MG63 (cell line): ENCODE measurements at regions not wholly inside any gene's neighbourhood (a gene's known extent, or its start where the extent isn't known, plus 50 kb on each side); places are given as distances from the start of the nearest gene placed in this dataset.
"Not testable (repeated sequence)": the region's sequence is repeated elsewhere in the genome, so short reads cannot be mapped to it uniquely, and the experiment has no call there.

Source experiments
- DNase-seq: peaks from one replicate; pipeline ENCODE4 v3.0.0-alpha.2; 2020
- H3K27me3 ChIP-seq: fragments of 250-450 bp; sonication (Bioruptor Pico); 2 replicates; pipeline ENCODE4 v1.5.1; 2020; ENCODE audit warnings: mild to moderate bottlenecking, moderate library complexity
- H3K36me3 ChIP-seq: fragments of 250-450 bp; sonication (Bioruptor Pico); 2 replicates; pipeline ENCODE4 v1.5.1; 2020; ENCODE audit warnings: mild to moderate bottlenecking, moderate library complexity
- H3K4me3 ChIP-seq: fragments of 250-450 bp; sonication (Bioruptor Pico); 2 replicates; pipeline ENCODE4 v1.5.1; 2020; ENCODE audit warnings: mild to moderate bottlenecking, moderate library complexity
- H3K9me3 ChIP-seq: fragments of 250-450 bp; sonication (Bioruptor Pico); 2 replicates; pipeline ENCODE4 v1.5.1; 2020; ENCODE audit warnings: mild to moderate bottlenecking, moderate library complexity

DNA sequence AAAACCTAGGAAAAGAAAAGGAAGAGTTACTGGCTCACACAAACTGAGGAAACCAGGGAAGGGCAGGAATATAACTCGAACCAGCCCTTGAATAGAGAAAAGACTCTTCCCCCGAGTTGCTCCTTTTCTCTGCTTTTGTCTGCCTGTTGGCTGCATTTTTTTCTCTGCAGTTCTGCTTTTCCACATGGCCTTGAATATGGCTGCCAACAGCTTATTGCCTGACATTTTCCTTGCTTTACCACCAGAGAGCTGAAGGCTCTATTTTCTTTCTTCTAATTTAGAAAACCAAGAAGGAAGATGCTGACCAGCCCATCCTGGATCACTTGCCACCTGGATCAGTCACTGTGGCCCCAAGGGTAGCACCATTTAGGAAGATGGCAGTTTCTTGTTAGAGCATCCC lies 164.8 kb upstream of the MAN1A1 start:
- Histone ChIP-seq H3K27me3 (no peaks in the 10 kb centered on the region), H3K9me3 (no peaks in the 10 kb centered on the region; the same call in 1 of the 2 replicates), H3K36me3 (no peaks in the 10 kb centered on the region), H3K4me3 (no peak overlapping the region)
- DNase-seq, result no peak

DNA sequence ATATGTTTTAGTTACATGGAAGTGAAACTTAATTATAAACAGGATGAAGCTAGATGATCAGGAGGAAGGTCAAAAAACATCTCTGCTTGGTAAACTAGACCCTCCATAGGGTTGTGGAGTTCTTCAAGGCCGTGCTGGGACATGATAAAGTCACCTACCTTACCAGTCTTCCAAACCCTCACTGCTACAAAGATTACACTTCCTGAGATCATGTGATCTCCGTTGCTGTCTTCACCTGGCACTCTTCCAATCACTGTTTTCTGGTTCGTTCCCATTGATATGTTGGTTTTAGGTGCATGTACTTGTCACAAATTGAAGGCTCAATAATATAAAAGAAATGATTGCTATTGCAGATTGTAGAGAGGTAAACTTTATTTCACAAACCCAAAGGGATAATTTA lies 161.5 kb upstream of the MAN1A1 start:
- H3K4me3 ChIP-seq, result no peak overlapping the region
- no peaks in the 10 kb centered on the region for H3K27me3 ChIP-seq
- H3K9me3 ChIP-seq, result no peaks in the 10 kb centered on the region; the same call in 1 of the 2 replicates
- H3K36me3 ChIP-seq, result no peaks in the 10 kb centered on the region
- DNase-seq, result no peak

DNA sequence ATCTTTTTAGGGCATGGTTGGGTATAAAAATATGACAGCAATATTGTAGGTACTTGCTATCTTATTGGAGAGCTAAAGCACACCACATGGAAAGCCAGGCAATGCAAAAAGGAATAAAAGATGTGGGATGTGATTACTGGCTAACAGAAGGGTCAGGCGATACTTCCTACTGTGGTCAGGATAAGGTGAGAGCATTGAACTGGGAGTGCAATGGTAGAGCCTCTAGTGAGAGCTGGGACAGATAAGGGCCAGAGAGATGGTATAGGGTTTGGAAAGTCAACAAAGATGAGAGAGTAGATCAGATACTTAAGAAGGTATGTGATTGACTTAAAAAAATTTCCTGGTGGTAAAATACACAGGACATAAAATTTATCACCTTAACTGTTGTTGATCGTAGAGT lies 160.7 kb upstream of the MAN1A1 start:
- Histone ChIP-seq H3K4me3 (no peak overlapping the region), H3K27me3 (no peaks in the 10 kb centered on the region), H3K9me3 (no peaks in the 10 kb centered on the region), H3K36me3 (no peaks in the 10 kb centered on the region)
- DNase-seq, result no peak

DNA sequence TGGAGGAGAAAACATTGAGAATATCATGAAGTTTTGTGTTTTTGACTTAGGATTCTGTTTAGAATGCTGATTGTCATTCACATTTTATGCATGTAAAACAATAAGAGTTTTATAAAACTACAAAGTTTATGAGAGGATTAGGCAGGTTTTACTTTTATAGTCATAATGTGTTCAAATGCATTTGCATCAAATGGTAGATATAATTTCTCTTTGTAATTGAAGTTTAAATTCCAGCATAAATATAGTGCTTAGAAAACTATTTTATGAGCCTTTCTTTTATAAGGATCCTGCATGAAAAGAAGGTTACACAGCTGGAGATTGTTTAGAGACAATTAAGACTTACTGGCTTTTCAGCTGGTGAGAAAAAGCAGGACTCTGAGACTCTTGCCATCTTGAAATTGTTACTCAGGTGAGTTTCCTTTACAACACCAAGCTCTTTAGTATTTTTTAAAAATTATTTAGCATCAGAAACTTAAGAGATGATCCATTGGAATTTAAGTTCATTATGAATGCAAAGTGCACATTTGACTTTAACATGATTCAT lies 157.1 kb upstream of the MAN1A1 start:
- no peaks in the 10 kb centered on the region for H3K9me3 ChIP-seq
- DNase-seq, result no peak
- no peak overlapping the region for H3K4me3 ChIP-seq
- no peaks in the 10 kb centered on the region for H3K36me3 ChIP-seq
- no peaks in the 10 kb centered on the region for H3K27me3 ChIP-seq

DNA sequence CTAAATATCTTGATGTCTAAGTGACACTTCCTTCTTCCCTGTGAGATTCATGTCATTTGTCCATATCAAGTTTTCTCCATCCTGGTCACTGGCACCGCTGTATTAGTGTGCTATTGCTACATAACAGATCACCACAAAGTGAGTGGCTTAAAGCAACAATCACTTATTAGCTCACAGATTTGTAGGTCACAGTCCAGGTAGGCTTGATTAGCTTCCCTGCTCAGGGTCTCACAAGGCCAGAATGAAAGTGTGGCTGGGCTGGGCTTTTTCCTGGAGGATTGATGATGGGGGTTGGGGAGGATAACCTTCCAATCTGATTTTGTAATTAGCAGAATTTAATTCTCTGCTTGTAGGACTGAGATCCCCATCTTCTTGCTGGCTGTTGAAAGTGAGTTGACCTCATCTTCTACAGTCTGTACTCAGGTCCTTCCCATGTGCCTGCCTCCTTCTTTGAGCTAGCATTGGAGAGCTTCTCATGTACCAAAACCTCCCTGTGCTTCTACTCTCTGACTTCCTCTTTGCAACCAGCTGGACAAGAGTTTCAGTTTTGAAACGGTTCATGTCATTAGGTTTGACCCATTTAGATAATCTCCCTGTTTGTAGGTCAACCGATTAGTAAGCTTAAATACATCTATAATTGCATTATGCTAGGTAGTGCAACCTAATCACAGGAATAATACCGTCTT lies 152.4 kb upstream of the MAN1A1 start:
- Histone ChIP-seq H3K9me3 (no peaks in the 10 kb centered on the region), H3K36me3 (no peaks in the 10 kb centered on the region), H3K27me3 (no peaks in the 10 kb centered on the region), H3K4me3 (no peak overlapping the region)
- DNase-seq, result no peak

DNA sequence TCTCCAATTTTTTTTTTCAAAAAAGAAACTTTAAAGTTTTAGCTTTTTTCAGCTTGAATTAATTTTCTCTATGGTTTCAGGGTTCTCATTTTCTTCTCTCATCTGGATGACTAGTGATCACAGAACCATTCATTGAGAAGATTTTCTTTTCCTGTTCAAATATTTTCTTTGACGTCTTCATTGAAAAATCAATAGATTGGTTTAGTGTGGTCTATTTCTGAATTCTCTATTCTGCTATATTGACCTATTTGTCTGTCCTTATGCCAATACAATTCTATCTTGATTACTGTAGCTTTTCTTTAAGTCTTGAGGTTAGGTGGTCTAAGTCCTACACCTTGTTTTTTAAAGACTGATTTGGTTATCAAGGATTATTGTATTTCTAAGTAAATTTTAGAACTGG lies 150.2 kb upstream of the MAN1A1 start:
- Histone ChIP-seq H3K9me3 (no peaks in the 10 kb centered on the region), H3K27me3 (no peaks in the 10 kb centered on the region), H3K4me3 (no peak overlapping the region), H3K36me3 (no peaks in the 10 kb centered on the region)
- DNase-seq, result no peak

DNA sequence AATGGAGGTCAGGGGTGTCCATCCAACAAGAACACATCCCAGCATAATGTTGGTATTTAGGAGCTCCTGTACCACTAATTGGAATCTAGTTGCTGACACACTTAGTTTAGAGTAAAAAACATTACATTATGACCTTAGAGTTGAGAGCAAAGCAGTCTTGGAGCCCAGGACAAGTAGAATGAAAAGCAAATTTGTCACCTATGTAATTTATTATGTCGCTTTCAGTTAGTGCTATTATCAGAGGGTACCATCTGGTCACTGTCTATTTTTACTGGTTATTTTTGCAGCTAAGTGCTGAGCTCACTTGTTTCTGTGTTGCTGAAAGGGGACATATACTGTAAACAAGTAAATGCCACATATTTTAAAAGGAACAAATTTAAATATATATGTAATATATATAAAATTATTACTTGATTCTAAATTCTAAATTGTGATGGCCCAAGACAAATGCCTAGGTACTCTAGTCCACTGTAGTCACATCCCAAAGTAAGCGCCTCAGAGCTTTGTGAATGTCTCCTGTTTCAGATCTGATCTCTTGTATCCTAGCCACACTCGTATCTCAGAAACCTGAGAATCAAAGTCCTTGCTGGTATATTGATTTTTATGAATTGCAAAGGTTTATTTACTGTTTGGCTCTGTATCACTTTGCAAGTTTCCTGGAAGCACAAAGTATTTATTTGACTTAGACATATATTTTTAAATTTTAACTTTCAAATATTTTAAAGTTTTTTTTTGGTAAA lies 148.6 kb upstream of the MAN1A1 start:
- no peaks in the 10 kb centered on the region for H3K9me3 ChIP-seq
- H3K36me3 ChIP-seq, result no peaks in the 10 kb centered on the region
- H3K27me3 ChIP-seq, result no peaks in the 10 kb centered on the region
- no peak for DNase-seq
- H3K4me3 ChIP-seq, result no peak overlapping the region

DNA sequence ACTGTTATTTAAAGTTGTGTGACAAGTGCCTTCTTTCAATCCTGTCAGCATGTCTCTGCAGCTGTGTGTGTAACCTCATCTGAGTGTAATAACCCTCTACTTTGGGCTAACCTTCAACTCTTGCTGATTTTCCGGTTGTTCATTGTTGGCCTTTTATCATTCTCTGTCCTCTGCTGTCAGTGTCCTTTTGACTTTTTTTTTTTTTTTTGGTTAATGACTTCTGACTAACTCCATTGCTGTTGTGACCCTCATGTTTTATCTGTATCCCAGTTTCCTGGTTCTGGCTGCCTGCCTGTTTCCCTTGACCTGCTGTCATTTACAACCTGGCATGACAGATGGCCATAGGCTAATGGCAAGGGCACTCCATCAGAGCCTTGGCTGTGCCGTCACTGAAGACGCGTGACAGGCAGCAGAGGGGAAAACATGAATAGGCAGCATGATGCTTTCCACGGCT lies 145.7 kb upstream of the MAN1A1 start:
- no peaks in the 10 kb centered on the region for H3K27me3 ChIP-seq
- H3K4me3 ChIP-seq, result no peak overlapping the region
- no peak for DNase-seq

DNA sequence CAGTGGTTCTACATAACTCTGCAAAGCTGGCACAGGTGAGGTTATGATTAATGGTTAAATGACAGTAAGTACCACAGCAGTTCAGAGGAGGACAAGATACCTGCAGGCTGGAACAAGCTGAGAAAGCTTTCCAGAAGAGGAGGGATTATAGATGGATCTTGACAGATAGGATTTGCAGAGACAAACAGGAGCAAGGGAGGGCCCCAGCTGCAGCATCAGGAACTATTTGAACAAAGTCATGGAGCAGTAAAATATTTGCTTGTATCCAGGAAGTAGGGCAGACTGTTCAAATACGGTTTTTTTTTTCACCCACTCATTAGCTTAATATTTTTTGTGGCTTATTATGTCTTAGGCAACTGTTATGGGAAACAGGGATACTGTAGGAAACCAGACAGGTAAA lies 144.4 kb upstream of the MAN1A1 start:
- no peaks in the 10 kb centered on the region for H3K36me3 ChIP-seq
- no peak for DNase-seq
- H3K27me3 ChIP-seq, result no peaks in the 10 kb centered on the region
- H3K9me3 ChIP-seq, result no peaks in the 10 kb centered on the region; the same call in 1 of the 2 replicates
- no peak overlapping the region for H3K4me3 ChIP-seq

More for the DNA sequence above, 145.7 kb upstream of the MAN1A1 start:
- Histone ChIP-seq H3K36me3 (no peaks in the 10 kb centered on the region), H3K9me3 (no peaks in the 10 kb centered on the region; the same call in 1 of the 2 replicates)

DNA sequence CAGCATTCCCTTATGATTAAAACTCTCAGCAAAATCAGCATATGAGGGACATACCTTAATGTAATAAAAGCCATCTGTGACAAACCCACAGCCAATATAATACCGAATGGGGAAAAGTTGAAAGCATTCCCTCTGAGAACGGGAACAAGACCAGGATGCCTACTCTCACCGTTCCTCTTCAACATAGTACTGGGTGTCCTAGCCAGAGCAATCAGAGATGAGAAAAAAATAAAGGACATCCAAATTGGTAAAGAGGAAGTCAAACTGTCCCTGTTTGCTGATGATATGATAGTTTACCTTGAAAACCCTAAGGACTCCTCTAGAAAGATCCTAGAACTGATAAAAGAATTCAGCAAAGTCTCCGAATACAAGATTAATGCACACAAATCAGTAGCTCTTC lies 141.6 kb upstream of the MAN1A1 start:
- not testable (repeated sequence) for H3K27me3 ChIP-seq, DNase-seq, H3K36me3 ChIP-seq, H3K4me3 ChIP-seq, H3K9me3 ChIP-seq

DNA sequence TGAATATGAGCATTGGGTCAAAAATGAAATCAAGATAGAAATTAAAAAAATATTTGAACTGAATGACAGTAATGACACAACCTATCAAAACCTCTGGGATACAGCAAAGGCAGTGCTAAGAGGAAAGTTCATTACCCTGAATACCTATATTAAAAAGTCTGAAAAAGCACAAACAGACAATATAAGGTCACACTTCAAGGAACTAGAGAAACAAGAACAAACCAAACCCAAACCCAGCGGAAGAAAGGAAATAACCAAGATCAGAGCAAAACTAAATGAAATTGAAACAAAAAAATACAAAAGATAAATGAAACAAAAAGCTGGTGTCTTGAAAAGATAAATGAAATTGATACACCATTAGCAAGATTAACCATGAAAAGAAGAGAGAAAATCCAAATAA lies 140.5 kb upstream of the MAN1A1 start:
- H3K36me3 ChIP-seq, DNase-seq, H3K27me3 ChIP-seq, H3K9me3 ChIP-seq, H3K4me3 ChIP-seq: not testable (repeated sequence)

DNA sequence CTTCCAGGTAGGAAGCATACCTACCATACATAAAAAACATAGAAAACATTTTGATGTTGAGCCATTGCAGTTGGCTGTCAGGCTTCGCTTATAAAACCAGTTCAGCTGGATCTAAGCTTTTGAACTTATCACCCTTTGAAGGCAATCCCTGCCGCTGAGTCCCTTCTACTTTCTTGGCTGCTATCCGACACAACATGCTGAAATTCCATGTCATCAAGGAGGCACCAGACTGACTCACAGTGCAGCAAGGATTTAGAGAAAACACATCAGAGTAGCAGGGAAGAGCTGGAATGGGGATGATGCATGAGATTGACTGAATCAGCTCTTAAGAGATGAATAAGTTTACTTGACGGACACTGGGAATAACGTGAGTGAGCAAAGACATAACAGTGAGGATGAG lies 135.0 kb upstream of the MAN1A1 start:
- no peak overlapping the region for H3K4me3 ChIP-seq
- H3K27me3 ChIP-seq, result no peaks in the 10 kb centered on the region
- DNase-seq, result peak; percentile 83
- no peaks in the 10 kb centered on the region for H3K9me3 ChIP-seq
- no peaks in the 10 kb centered on the region for H3K36me3 ChIP-seq

DNA sequence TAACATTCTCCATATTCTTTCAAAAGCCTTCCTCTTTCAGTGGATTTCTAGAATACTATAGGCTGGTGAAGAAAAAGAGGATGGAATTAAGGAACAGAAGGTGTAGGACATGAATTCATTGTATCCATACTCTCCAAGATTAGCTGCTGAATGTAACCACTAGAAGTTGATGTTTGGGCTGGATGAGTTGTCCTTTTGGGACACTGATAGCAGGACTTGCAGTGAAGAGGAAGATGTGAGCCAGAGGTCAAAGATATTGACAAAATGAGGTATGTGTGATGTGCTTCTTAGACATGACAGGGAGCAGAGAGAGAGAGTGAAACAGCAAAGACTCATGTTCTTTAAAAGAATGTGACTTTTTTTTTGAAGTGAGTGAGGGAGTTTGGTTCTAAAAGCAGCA lies 134.3 kb upstream of the MAN1A1 start:
- no peak for DNase-seq
- no peaks in the 10 kb centered on the region for H3K36me3 ChIP-seq
- H3K4me3 ChIP-seq, result no peak overlapping the region
- no peaks in the 10 kb centered on the region for H3K9me3 ChIP-seq
- no peaks in the 10 kb centered on the region for H3K27me3 ChIP-seq

DNA sequence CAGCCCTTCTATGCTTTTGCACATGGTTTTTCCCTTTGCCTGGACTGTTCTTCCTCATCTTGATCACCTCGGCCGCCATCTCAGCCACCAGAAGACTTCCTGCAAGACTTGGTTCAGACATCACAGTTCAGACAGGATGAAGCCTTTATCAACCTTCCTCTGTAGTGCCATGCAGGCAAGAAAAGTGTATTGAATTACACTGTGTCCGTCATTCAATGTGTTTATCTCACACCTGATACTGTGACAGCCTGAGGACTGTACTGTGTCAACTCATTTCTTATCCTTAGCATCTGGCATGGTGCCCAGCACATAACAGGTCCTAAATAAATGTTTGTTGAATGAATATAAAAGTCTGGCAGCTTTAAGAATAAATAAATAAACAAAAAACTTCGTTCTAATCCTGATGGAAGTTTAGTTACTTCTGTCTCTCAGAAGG lies 133.3 kb upstream of the MAN1A1 start:
- no peak for DNase-seq
- Histone ChIP-seq H3K4me3 (no peak overlapping the region), H3K36me3 (no peaks in the 10 kb centered on the region), H3K9me3 (no peaks in the 10 kb centered on the region), H3K27me3 (no peaks in the 10 kb centered on the region)

DNA sequence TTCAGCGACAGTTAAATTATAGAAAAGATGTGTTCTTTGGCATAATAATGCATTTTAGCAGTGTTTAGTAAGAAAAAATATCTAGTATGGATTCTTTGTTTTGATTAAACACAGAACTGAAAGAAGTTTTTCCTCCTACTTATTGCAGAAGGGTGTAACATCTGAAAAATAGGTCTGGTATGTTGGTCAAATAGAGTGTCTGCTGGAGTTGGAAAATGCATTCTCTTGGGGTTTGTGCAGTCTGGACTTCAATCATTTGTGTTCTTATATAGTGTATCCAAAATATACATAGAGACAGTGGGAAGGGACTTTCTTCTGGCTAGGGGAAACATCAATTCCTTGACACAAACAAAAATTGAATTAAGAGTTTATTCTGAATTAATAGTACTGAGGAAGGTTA lies 132.4 kb upstream of the MAN1A1 start:
- no peaks in the 10 kb centered on the region for H3K27me3 ChIP-seq
- no peaks in the 10 kb centered on the region for H3K36me3 ChIP-seq
- no peaks in the 10 kb centered on the region for H3K9me3 ChIP-seq
- DNase-seq, result no peak
- H3K4me3 ChIP-seq, result no peak overlapping the region

DNA sequence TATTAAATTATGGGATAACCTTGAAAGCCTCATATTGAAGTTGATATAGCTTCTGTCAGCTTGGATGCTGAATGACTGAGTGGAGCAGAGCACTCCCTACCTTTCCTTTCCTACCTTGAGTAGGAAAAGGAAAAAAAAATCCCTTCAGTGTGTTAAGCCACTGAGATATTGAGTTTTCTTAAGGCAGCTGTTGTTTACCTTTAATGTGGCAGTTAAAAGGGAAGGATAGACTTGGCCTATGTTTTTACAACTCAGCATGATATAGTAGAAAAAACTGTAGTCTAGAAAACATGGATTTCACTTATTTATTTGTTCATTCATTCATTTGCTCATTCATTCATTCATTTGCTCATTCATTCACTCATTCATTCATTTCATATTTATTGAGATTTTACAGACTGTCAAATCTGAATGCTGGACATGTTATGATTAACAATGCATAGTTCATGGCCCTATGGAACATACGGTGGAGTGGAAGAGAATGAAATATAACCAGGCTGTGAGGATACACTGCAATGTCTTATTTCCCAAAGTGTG lies 131.5 kb upstream of the MAN1A1 start:
- Histone ChIP-seq H3K36me3 (no peaks in the 10 kb centered on the region), H3K4me3 (no peak overlapping the region), H3K9me3 (no peaks in the 10 kb centered on the region), H3K27me3 (no peaks in the 10 kb centered on the region)
- no peak for DNase-seq

DNA sequence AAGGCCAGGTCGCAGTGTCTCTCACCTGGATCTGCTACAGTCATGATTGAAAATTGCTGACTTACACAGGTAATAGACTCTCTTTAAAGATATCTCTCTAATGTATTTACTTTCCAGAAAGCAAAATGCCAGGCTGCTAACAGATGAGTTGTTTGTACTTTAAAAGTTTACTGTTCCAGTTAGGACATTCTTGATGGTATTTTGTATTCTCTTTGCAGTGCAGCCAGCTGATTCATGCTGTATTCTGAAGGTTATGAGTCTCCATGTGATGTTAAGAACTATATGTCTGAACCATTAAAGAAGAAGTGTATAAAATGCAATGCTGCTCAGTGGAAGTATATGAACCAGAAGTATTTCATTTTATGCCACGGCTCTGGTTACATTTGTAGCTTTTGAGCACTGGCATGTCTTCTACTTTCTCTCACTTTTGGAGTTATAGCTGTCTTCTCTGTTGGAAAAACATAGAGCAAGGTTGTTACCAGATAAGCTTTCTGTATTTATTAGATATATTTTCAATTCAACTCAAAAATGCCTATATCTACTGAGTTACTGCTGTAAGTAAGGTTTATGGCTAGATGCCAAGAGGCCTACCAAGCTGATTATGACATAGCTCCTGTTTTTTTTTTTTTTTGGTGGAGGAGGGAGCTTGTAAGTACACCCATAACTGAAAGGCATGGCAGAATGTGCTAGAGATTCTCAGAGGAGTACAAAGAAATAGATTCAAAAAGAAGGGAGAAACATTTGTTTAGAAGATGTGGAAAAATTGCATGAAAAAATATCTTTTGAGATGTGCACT lies 130.5 kb upstream of the MAN1A1 start:
- no peaks in the 10 kb centered on the region for H3K36me3 ChIP-seq
- no peaks in the 10 kb centered on the region for H3K9me3 ChIP-seq
- H3K4me3 ChIP-seq, result no peak overlapping the region
- no peaks in the 10 kb centered on the region for H3K27me3 ChIP-seq
- DNase-seq, result no peak
